CD4-positive, alpha-beta T cell treated with Interleukin-17A for 4 hours (primary cell): ENCODE measurements at regions not wholly inside any gene's neighbourhood (a gene's known extent, or its start where the extent isn't known, plus 50 kb on each side); places are given as distances from the start of the nearest gene placed in this dataset.

ENCODE experiments used
- DNase-seq: peaks from one replicate; pipeline ENCODE4 v3.0.0-alpha.2; 2020; ENCODE audit warnings: mixed read lengths

- DNase-seq = no peak
Observed at GRCh38 chr3:35336601-35337000, 302.7 kb upstream of the ARPP21 start.

GRCh38 chr3:35338186-35338585 lies 301.1 kb upstream of the ARPP21 start:
- DNase-seq = no peak

DNA sequence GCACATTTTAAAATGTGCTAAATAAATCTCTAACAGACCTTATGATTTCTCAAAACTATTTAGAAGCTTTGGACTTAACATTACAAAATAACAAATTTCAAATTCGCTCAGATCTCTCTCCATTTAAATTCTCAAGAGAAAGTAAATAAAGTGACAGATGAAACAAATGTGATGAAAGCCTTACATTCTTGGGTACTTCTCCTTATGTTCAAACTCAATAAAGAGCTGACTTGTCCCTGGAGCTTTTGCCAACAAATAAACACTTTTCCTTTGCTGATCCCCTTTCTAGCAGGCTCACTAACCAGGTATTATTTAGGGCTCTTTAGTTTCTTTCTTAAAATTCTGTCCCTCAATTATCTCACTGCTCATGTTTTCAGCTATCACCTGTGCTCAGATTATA lies 259.1 kb upstream of the ARPP21 start:
- DNase-seq = no peak

DNA sequence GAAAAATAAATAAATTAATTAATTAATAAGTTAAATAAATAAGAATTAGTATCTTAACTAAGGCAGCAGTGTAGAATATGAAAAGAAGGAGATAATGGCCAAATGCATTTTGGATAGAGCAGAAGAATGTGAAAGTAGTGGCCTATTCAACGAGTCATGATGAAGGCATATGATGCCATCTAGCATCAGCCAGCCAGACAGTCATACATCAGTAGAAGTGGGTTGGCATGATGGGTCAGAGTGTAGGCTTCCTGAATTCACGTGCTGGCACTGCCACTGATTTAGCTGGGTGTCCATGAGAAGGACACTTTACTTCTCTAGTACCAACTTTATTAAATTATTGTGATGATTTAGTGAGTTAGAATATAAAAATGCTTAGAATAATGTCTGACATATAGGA lies 256.1 kb upstream of the ARPP21 start:
- DNase-seq = no peak

DNA sequence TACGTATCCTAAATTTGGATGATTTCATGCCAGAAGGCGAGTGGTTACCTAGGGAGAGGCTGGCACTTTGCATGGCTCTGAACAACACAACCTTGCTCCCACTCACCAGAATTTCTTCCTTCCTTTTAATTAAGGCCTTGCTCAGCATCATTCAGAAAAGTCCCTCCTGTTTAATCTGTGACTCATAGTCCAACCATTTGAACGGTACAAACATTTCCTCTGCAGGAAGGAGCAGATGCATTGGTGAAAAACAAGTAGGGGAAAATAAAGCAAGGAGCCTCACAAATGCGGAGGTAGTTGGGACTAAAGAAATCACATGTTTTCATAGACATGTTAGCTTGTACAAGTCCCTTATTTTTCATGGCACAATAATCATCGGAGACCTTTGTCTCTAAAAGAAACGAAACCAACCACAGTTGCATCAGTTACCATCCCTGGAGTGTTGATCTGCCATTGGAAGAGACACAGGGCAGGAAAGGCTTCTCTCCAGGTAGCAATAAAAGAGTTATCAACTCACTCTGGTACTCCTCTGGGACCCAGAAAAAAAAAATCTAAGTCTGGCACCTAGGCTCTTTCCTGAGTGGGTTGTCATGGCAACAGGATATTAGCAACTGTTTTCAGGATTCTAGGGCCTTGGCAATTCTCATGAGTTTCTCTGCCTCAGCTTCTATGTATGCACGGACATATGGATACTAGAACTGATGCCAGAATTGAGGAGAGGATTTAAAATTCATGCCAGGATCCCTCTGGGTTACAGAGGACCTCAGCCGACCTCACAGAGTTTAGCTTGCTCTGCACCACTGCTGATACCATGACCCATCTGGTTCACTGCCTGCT lies 255.4 kb upstream of the ARPP21 start:
- DNase-seq = no peak

DNA sequence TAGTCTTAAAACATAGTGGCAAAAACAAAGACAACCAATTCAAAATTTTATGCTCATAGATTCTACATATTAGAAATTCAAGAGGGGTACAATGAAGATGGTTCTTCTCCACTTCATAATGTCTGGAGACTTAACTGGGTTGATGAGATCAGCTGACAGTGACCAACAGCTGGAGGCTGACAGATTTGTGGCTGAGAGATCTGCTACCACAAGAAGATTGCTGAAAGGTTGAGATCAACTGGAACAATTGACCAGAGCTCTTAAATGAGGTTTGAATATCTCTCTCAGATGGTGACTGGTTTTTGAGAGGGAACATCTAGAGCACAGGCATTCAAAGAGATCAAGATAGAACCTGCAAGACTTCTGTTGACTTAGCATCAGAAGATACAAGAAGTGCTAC lies 254.1 kb upstream of the ARPP21 start:
- no peak for DNase-seq

- DNase-seq = no peak
Observed at GRCh38 chr3:35389907-35390306, 249.4 kb upstream of the ARPP21 start.

GRCh38 chr3:35392187-35392586 lies 247.1 kb upstream of the ARPP21 start:
- no peak for DNase-seq

DNA sequence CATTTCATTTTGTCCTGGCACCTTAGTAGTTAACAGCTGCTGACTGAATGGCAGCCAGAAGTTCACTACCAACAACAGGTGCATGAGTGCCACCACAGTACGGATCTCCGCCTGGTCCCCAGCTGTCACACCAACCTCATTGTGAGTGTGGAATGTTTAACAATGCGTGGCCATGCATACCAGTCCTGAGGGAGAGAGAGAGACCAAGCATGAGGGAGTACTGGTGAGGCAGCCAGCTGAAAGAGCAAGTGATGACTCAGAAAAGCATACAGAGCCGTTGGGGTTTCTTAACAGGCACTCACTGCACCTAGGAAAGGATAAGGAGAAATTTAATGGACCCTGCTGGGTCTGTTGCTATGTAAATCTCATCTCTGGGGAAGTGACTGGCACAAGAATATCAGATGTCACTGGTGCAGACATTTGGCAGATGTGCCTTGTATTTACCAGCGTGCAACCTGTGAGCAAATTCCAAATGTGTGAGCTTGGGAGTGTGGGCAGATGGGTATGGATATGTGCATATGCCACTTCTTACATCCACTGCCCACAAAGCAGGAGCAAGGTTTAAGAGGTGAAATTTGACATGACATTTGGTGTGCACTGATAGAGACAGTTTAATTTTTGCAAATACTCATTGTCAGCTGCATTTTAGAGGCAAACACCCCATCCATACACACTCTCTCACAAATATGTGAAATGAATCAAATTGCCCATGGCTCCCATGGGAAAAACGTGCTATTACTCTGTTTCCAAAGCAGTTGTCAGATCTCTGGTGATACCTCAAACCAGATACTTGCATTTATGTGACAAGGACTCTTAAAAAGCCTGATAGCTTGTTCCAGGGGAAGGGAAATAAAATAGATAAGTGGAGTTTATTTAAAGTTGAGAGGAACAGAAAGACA lies 245.2 kb upstream of the ARPP21 start:
- DNase-seq = no peak

- DNase-seq = no peak
Observed at GRCh38 chr3:35394905-35395304, 244.4 kb upstream of the ARPP21 start.

GRCh38 chr3:35401671-35402070 lies 237.7 kb upstream of the ARPP21 start:
- no peak for DNase-seq

DNA sequence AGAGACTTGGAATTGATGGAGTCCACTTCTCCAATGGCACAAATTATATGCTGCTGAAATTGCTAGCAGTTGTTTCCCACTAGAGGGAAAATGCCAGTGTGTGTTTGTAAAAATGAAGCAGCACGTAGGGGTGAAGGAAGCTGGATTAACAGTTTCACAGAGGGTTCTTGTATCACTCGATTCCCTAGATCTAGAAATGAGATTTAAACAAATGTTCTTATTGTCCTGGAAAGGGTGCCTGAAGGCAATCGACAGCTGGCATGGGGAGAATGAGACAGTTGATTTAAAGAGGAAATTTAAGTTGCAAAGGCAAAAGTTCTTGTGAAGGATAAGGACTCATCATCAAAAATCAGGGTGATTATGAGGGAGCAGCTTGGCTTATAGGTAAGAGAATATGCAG lies 234.8 kb upstream of the ARPP21 start:
- no peak for DNase-seq

- DNase-seq = no peak
Observed at GRCh38 chr3:35408882-35409281, 230.4 kb upstream of the ARPP21 start.

GRCh38 chr3:35409991-35410390 lies 229.3 kb upstream of the ARPP21 start:
- DNase-seq = no peak

GRCh38 chr3:35413483-35413882 lies 225.8 kb upstream of the ARPP21 start:
- no peak for DNase-seq

GRCh38 chr3:35417080-35417479 lies 222.2 kb upstream of the ARPP21 start:
- no peak for DNase-seq

GRCh38 chr3:35422101-35422500 lies 217.2 kb upstream of the ARPP21 start:
- DNase-seq = no peak

- DNase-seq = no peak
Observed at GRCh38 chr3:35422836-35423601, 216.3 kb upstream of the ARPP21 start.

GRCh38 chr3:35426366-35426958 lies 212.9 kb upstream of the ARPP21 start:
- DNase-seq = no peak

- no peak for DNase-seq
Observed at GRCh38 chr3:35437381-35437780, 201.9 kb upstream of the ARPP21 start.

- no peak for DNase-seq
Observed at GRCh38 chr3:35438101-35438500, 201.2 kb upstream of the ARPP21 start.

- no peak for DNase-seq
Observed at GRCh38 chr3:35439663-35440062, 199.7 kb upstream of the ARPP21 start.

DNA sequence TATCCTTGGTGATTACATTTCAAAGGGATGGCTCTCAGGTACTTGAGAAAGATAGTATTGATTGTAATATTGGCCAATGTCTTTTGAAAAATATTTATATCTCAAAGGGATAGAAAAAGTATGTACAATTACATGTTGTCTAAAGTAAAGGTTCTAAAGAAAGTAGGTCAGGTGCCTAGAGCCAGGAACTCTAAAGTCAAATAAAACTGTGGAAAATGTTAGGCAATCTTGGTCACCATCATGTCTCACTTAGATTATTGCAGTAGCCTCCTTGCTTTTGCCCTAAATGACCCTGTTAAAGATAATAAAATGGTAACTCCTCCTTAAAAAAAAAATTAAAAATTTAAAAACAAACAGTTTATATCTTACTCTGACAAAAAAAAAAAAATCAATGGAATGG lies 198.5 kb upstream of the ARPP21 start:
- DNase-seq = no peak
